Epidermal melanocyte (primary cell): ENCODE measurements at regions not wholly inside any gene's neighbourhood (a gene's known extent, or its start where the extent isn't known, plus 50 kb on each side); places are given as distances from the start of the nearest gene placed in this dataset.

ENCODE experiments used
- DNase-seq: peaks from one replicate; pipeline ENCODE4 v3.0.0; 2011; ENCODE audit warnings: low spot score; ENCODE audit not compliant: insufficient read length

DNA sequence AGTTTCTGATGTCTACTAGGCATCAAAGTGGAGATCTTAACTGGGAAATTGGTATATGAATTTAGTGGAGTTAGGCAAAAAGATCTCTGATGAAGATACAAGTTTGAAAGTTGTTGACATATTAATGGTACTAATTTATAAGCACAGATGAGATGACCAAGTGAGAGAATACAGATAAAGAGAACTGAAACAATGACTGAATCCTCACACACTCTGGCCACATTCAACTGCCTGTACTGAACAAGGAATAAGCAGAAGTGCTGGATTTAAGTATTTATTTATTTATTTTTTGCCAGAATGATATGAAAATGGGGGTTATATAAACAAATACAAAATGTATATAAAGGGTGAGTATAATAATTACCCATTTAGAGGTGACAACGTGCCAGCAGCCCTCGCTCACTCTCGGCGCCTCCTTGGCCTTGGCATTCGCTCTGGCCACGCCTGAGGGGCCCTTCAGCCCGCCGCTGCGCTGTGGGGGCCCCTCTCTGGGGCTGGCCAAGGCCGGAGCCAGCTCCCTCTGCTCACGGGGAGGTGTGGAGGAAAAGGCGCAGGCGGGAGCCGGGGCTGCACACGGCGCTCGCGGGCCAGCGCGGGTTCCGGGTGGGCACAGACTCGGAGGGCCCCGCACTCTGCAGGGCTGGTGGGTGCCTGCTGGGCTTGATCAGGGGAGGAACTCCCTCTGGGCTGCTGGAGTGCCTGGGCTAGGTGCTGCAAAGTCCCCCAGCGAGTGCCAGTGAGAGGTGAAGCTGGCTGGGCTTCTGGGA lies 1363.9 kb upstream of the CRIM1 start:
- DNase-seq = no peak

- no peak for DNase-seq
Measured at GRCh38 chr2:34985474-34985873, 1370.1 kb upstream of the CRIM1 start.

DNA sequence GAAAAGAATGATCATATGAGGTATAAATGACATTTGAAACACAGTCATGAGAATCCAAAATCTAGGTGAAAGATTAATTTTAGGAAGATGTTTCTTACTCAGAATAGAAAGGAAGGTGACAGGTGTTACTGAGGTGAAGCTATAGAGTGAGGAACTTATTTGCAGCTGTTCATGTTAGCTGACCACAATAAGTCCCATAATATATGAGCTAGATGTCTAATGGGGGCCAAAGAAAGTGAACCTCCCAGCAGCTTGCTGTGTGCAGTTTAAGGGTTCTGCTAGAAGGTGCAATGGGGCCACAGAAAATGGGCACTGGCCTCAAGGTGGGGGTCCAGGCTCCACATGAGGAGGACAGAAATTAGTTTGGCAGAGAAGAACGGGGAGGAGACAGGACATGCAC lies 1374.9 kb upstream of the CRIM1 start:
- DNase-seq = no peak

- no peak for DNase-seq
Measured at GRCh38 chr2:34979148-34979547, 1376.4 kb upstream of the CRIM1 start.

DNA sequence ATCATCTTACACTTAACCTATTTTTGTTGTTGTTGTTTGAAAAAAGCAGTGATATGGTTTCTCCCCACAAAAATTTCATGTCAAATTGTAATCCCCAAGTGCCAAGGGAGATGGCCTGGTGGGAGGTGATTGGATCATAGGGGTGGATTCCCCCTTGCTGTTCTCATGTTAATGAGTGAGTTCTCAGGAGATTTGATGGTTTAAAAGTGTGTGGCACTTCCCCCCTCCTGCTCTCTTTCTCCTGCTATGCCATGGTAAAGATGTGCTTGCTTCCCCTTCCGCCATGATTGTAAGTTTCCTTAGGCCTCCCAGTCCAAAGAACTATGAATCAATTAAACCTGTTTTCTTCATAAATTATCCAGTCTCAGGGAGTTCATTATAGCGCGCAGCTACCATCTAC lies 1362.7 kb upstream of the FAM98A start:
- DNase-seq = no peak

GRCh38 chr2:34954758-34955157 lies 1355.7 kb upstream of the FAM98A start:
- DNase-seq = no peak

DNA sequence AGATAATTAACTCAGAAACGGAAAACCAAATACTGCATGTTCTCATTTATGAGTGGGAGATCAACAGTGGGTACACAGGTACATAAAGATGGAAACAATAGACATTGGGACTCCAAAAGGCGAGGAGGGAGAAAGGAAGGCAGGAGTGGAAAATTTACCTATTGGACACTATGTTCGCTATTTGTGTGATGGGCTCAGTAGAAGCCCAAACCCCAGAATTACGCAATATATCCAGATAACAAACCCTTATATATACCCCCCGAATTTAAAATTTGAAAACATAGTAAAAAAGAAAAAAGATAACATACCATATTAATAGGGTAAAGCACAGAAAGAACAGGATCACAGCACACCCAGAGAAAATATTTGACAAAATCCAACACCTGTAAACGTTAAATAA lies 1351.7 kb upstream of the FAM98A start:
- no peak for DNase-seq

DNA sequence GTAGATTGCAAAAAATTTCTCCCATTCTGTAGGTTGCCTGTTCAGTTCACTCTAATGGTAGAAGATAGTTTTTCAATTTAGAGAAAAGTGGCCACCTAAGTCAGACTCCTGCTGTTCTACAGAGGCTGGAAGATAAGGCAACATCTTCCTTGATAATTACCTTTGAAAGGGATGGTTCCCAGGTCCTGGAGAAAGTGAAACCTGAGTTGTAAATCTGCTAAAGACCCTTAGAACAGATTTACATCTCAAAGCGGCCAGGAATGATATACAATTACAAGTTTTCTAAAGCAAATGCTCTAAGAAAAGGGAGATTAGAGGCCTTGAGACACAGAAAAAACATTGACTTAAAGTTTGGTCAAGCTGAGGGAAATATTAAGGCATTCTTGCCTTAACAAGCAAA lies 1350.2 kb upstream of the FAM98A start:
- DNase-seq = no peak

GRCh38 chr2:34936089-34936488 lies 1337.0 kb upstream of the FAM98A start:
- no peak for DNase-seq

DNA sequence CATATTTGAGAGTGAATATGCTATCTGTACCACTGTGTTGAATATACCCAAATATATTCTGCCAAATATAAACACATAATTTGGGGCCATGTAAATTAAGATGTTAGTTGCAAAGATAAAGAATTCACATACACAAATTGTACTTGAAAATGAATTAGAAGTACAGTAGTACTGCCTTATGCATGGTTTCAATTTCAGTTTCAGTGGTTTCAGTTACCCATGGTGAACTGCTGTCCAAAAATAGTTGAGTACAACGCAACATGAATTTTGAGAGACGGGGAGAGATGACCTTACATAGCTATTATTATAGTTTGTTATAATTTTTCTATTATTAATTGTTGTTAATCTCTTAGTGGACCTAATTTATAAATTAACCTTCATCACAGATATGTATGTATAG lies 1313.0 kb upstream of the FAM98A start:
- DNase-seq = no peak

DNA sequence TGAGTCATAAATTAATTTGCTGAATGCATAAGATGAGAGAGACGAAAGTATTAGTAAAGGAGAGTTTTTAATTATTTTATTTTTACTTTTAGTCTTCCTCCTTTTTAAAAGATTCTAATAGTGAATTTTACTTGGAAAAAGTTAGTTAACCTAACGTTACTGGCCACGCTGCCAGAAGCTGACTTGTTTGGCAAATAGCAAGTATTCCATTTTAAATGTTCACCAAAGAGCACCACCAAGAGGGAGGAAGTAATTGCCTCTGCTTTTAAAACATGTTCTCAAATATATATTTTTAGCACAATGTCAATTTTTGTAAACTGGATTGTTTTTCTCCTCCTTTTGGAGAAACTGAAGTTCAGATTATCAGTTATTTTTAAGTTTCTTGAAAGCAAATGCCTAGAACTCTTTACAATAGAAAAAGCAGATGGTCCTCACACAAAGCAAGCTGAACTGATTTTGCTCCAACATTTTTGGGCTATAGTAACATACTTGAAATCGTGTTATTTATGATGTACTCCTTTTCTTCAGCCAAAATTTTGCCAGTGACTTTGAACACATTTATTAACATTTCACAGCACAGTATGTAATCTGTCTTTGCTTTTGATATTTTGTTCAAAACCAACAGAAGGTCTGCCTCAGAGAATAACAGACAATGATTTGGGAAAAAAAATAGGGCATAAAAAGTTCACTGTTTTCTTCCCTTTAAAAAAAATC lies 1311.0 kb upstream of the FAM98A start:
- no peak for DNase-seq

GRCh38 chr2:34907812-34908211 lies 1308.7 kb upstream of the FAM98A start:
- DNase-seq = no peak

DNA sequence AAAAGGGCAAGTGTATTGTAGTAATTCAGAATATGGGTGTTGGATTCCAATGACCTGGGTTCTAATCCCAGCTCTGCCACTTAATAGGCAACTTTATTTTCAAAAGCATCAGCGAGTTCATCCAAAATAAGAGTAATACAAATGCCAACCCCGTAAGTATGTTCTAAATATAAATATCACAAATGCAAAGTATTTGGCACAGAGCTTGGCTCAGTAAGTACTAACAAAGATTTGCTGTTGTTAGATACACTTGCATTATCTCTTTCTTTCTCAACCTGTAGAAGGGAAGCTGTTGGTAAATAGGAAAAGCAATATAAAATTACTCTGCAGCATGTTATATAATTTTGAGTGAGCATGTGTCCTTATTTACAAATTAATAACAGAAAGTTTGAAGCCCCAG lies 1302.6 kb upstream of the FAM98A start:
- DNase-seq = no peak

DNA sequence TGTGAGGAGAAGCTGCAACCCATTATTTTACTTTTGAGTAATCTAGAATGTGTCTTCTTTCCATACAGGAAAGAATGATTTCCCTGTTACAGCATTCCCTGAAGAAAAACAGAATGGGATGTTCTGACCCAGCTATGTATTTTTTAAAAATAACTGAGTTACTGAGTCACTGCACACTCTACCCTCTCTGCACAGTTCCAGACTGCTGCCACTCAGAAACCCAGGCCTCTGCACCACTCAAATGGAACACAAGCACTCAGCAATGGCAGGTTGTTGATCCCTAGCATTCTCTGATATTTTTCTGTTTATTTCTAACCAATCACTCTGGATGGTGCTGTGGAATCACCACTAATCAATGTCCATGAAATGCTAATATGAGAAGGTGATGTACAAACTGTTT lies 1300.0 kb upstream of the FAM98A start:
- no peak for DNase-seq

DNA sequence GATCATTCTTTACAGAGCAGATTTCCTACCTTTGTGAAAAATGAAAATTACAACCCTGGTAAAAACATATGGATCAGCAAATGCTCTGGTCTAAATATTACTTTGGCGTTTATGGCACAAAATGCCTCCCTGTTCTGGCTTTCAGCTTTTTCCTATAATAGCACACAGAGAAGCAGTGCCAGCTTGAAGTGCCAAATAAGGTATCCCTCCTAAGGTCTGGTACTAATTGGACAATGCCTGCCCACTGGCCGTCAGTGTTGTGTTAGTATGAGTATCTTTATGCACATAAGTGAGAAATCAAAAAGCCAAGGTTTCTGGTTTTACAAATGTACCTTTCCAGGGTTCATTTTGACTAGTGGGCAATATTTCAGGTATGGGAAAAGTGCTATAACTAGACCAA lies 1293.7 kb upstream of the FAM98A start:
- DNase-seq = no peak

GRCh38 chr2:34892256-34892655 lies 1293.2 kb upstream of the FAM98A start:
- no peak for DNase-seq

- no peak for DNase-seq
Measured at GRCh38 chr2:34875091-34875745, 1276.1 kb upstream of the FAM98A start.

DNA sequence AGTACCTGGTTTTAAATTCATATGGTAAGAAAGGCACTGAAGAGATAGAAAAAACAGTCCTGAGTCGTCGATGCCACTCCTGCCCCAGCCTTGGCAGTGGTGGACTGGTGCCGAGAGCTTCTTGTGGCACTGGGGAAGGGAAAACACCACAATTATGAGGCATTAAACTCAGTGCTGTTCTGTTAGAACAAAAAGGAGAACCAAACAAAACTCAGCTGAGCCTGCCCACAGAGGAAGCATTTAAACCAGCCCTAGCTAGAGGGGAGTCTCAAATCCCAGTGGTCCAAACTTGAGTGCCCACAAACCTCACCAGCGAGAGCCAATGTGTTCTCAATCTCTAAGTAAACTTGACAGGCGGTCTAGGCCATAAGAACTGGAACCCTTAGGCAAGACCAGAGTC lies 1254.5 kb upstream of the FAM98A start:
- no peak for DNase-seq

DNA sequence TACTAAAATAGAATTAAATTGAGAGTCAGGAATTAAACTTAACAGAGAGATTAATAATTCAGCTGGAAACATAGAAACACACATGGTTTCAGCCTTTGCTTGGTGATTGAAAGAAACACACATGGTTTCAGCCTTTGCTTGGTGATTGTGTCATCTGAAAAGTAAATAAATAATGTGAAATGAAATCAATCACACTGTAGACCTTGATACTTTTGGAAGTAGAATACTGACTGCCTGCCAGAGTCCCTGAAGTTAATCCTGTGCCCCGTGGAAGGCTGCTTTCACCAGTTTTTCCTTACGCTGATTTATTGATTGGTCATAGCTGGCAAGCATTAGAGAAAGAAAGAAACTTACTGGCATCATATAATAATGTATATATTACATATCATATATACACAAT lies 1252.7 kb upstream of the FAM98A start:
- no peak for DNase-seq

DNA sequence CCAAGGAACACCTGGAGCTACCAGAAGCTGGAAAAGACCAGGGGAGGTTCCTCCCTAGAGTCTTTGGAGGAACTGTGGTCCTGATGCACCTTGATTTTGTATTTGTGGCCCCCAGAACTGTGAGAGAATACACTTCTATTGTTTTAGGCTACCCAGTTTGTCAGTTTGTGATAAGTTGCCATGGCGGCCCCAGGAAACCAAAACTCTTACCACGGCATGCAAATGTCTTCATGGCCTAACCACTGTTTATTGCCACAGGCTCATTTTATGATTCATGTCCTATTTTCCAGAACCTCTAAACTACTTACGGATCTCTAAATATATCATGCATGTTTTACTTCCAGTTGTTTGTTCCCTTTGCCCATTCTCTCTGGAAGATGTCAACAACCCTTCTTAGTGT lies 1250.7 kb upstream of the FAM98A start:
- DNase-seq = no peak

DNA sequence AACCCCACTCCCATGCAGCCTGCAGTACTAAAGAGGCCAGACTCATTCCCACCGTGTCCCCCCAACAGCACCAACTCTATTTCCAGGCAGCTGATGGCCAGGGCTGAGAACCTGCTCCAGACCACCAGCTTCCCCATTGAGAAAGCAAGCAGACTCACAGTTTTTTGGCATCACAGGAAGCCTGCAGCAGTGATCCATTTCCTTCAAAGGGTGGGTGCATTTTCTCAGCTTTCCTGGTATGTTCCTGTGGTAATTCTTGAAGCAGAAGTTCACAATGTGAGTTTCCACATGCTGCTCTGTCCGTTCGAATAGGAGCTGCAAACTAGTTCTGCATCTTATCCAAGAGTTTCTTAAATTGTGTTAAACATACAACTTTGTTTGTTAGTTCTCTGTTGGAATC lies 1249.6 kb upstream of the FAM98A start:
- DNase-seq = no peak

DNA sequence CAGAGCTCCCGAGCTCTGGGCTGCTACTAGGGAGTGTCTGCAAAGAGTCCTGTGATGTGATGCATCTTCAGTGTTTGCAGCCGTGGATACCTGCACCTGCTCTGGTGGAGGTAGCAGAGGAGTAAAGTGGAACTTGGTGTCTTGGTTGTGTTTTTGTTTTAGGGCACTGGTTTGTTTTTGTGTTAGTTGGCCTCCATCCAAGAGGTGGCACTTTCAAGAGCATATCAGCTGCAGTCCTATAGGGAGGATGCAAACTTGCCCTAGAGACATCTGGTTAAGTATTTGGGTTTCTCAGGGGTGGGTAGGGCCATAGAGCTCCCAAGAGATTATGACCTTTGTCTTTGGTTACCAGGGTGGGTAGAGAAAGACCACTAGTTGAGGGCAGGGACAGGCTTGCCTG lies 1249.0 kb upstream of the FAM98A start:
- no peak for DNase-seq

DNA sequence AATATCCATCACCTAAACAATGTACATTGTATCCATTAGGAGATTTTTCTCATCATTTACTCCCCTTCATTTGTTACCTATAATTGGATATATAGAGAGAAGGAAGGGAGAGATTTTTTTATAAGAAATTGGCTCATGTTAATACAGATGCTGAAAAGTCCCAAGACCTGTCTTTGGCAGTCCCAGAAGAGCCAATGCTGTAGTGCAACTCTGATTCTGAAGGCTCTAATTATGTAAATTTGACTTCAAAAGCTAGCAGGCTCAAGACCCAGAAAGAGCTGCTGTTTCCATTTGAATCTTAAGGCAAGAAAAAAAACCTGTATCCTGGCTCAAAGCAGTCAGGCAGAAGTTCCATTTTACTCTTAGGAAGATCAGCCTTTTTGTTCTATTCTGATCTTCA lies 1245.5 kb upstream of the FAM98A start:
- DNase-seq = no peak
